Panc1 (cell line): ENCODE measurements at regions not wholly inside any gene's neighbourhood (a gene's known extent, or its start where the extent isn't known, plus 50 kb on each side); places are given as distances from the start of the nearest gene placed in this dataset.

Experiments used
- ATAC-seq: fragments of 200-7000 bp; cut with Tn5 transposase; 2 replicates; pipeline ENCODE4 v1.9.1; 2020; ENCODE audit warnings: mild to moderate bottlenecking, moderate library complexity
- BruUV-seq: library from RNA; stranded (reverse); fragments of 400-500 nt; replicated peaks from 2 replicates; lab custom pipeline; 2021; lab: Mats Ljungman, UMichigan
- CTCF ChIA-PET: fragments of 300-600 bp; sonication (Branson Sonifier 250); formaldehyde crosslinking; loops from one replicate; lab custom pipeline; 2022; ENCODE audit warnings: antibody characterized with exemption; lab: Charles Lee
- POLR2A ChIA-PET: fragments of 300-600 bp; sonication (Branson Sonifier 250); formaldehyde crosslinking; loops from one replicate; lab custom pipeline; 2022; ENCODE audit warnings: antibody characterized with exemption; lab: Charles Lee
- DNase-seq: peaks from one replicate; pipeline ENCODE4 v3.0.0-alpha.2; 2010; ENCODE audit warnings: low read depth, low spot score
- H3K27ac ChIP-seq: 2 replicates; pipeline ENCODE4 v1.5.1; 2011; ENCODE audit warnings: mild to moderate bottlenecking, low read length, inconsistent platforms
- H3K27me3 ChIP-seq: fragments of 200-500 bp; sonication (Bioruptor generic); 2 replicates; pipeline ENCODE4 v1.6.0; 2014; ENCODE audit warnings: low read length, inconsistent platforms; ENCODE audit not compliant: control insufficient read depth, insufficient read depth
- H3K36me3 ChIP-seq: fragments of 200-500 bp; sonication (Bioruptor generic); 2 replicates; pipeline ENCODE4 v1.5.1; 2014; ENCODE audit warnings: inconsistent platforms, mild to moderate bottlenecking, low read length, moderate library complexity; ENCODE audit not compliant: control insufficient read depth, insufficient read depth
- H3K4me1 ChIP-seq: 2 replicates; pipeline ENCODE4 v1.5.1; 2011; ENCODE audit warnings: inconsistent platforms, mild to moderate bottlenecking, low read length, moderate library complexity; ENCODE audit not compliant: control insufficient read depth, insufficient read depth
- H3K4me3 ChIP-seq, 2 experiments: 2 replicates each; pipeline ENCODE4 v1.5.1; 2011 to 2012; ENCODE audit warnings: low read depth in 2 of 2, low read length in 2 of 2, mild to moderate bottlenecking in 2 of 2, inconsistent platforms in 1 of 2, moderate library complexity in 1 of 2
- H3K9me3 ChIP-seq: fragments of 200-500 bp; sonication (Bioruptor generic); 2 replicates; pipeline ENCODE4 v1.5.1; 2014; ENCODE audit warnings: low read depth, mild to moderate bottlenecking, inconsistent platforms, low read length, moderate library complexity; ENCODE audit not compliant: control insufficient read depth, insufficient read depth
- POLR2AphosphoS5 ChIP-seq: IDR thresholded peaks from 2 replicates; pipeline ENCODE4 v1.6.1; 2012; ENCODE audit warnings: mild to moderate bottlenecking, low read depth, low read length, moderate library complexity
- REST ChIP-seq, 2 experiments: IDR thresholded peaks; 2 replicates each; pipeline ENCODE4 v1.6.1; 2011 to 2012; ENCODE audit warnings: low read depth in 2 of 2, control low read depth in 1 of 2, low read length in 1 of 2, mild to moderate bottlenecking in 1 of 2, moderate library complexity in 1 of 2; ENCODE audit not compliant: insufficient read depth in 1 of 2
- SIN3A ChIP-seq: IDR thresholded peaks from 2 replicates; pipeline ENCODE4 v1.6.1; 2012; ENCODE audit warnings: low read depth, mild to moderate bottlenecking, low read length, moderate library complexity, borderline replicate concordance; ENCODE audit not compliant: insufficient read depth
- TCF7L2 ChIP-seq: IDR thresholded peaks from 2 replicates; pipeline ENCODE4 v1.6.1; 2011; ENCODE audit warnings: mild to moderate bottlenecking, low read depth, low read length, inconsistent platforms
- in situ Hi-C: cut with HindIII; loops from 2 replicates; pipeline ENCODE4 v1.10.0; 2016; ENCODE audit warnings: low sequenced_read_pairs, low pct_unique_long_range_greater_than_20kb
- intact Hi-C: fragments of 100-400 bp; cut with micrococcal nuclease; formaldehyde crosslinking; loops from one replicate; pipeline ENCODE4 v1.10.0; 2022; ENCODE audit not compliant: unreplicated experiment
- TF ChIP-seq, protein P1 (sequence below): fragments of 450-650 bp; IDR thresholded peaks from 2 replicates; pipeline ENCODE4 v1.5.1; 2017; ENCODE audit warnings: mild to moderate bottlenecking

DNA sequence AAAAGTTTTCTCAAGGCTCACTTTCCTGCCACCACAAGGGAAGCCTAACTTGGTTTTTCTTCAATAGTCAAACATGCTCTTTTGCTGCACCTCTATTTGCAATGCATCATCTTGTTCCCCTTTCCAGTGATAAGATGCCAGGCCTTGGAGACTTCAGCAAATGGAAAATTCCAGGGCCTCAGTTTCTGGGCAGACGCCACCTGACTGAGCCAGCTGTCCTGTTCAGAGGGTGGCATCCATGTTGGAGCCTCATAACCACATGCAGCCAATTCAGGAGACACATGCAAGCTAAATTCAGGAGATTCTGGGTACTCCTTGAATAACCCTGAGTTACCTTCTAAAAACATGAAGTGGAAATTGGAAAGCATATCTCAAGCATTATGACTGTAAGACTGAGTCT is 51.8 kb upstream of the ADRA1D start:
- in situ Hi-C loops (no loop called here), intact Hi-C loops (no loop called here)
- Histone ChIP-seq H3K9me3 (no peaks in the 10 kb centered on the region), H3K4me1 (no peaks in the 10 kb centered on the region), H3K27me3 (no peaks in the 10 kb centered on the region), H3K36me3 (no peaks in the 10 kb centered on the region), H3K4me3 (no peak overlapping the region), H3K27ac (no peak overlapping the region)
- POLR2A ChIA-PET = no interaction called here
- ATAC-seq (no peak), DNase-seq (no peak)
- CTCF ChIA-PET = no interaction called here
- TF ChIP-seq TCF7L2 = no peak
- no TSS peak for BruUV-seq

- Histone ChIP-seq H3K27me3 (no peaks in the 10 kb centered on the region), H3K9me3 (no peaks in the 10 kb centered on the region), H3K27ac (no peak overlapping the region), H3K36me3 (no peaks in the 10 kb centered on the region), H3K4me3 (no peak overlapping the region), H3K4me1 (no peaks in the 10 kb centered on the region)
- CTCF ChIA-PET = no interaction called here
- intact Hi-C loops (no loop called here), in situ Hi-C loops (no loop called here)
- ATAC-seq = no peak
- BruUV-seq = no TSS peak
- POLR2A ChIA-PET = no interaction called here
- DNase-seq = no peak
- no peak for TF ChIP-seq TCF7L2
- TF ChIP-seq SIN3A = no peak
- TF ChIP-seq, protein P1, sequence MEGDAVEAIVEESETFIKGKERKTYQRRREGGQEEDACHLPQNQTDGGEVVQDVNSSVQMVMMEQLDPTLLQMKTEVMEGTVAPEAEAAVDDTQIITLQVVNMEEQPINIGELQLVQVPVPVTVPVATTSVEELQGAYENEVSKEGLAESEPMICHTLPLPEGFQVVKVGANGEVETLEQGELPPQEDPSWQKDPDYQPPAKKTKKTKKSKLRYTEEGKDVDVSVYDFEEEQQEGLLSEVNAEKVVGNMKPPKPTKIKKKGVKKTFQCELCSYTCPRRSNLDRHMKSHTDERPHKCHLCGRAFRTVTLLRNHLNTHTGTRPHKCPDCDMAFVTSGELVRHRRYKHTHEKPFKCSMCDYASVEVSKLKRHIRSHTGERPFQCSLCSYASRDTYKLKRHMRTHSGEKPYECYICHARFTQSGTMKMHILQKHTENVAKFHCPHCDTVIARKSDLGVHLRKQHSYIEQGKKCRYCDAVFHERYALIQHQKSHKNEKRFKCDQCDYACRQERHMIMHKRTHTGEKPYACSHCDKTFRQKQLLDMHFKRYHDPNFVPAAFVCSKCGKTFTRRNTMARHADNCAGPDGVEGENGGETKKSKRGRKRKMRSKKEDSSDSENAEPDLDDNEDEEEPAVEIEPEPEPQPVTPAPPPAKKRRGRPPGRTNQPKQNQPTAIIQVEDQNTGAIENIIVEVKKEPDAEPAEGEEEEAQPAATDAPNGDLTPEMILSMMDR = no peak
- TF ChIP-seq POLR2AphosphoS5 = no peak
- no peak for TF ChIP-seq REST (IDR thresholded peaks at IDR 0.05; ENCODE audit: insufficient read depth in 1 of 2, low read depth in 2 of 2, low read length in 1 of 2)
These were observed 51.3 kb upstream of the ADRA1D start for GRCh38 chr20:4300401-4300800.

- no peaks in the 10 kb centered on the region for H3K36me3 ChIP-seq
- ATAC-seq = no peak
These were observed 50.7 kb upstream of the ADRA1D start for GRCh38 chr20:4299773-4300172.

More at GRCh38 chr20:4299773-4300172, 50.7 kb upstream of the ADRA1D start:
- in situ Hi-C loops (no loop called here), intact Hi-C loops (no loop called here)
- TF ChIP-seq, protein P1 = no peak
- TF ChIP-seq POLR2AphosphoS5 (no peak), TCF7L2 (no peak), REST (IDR thresholded peaks at IDR 0.05; ENCODE audit: insufficient read depth in 1 of 2, low read depth in 2 of 2, low read length in 1 of 2) (no peak), SIN3A (no peak)
- no TSS peak for BruUV-seq
- POLR2A ChIA-PET = no interaction called here
- no peak overlapping the region for H3K4me3 ChIP-seq
- H3K27me3 ChIP-seq = peaks cover 3% of the 10 kb centered on the region; the same call in 1 of the 2 replicates
- CTCF ChIA-PET = no interaction called here
- no peaks in the 10 kb centered on the region for H3K4me1 ChIP-seq
- no peaks in the 10 kb centered on the region for H3K9me3 ChIP-seq
- H3K27ac ChIP-seq = no peak overlapping the region
- DNase-seq = no peak
